IPS-NIHi11 (cell line): ENCODE measurements at regions not wholly inside any gene's neighbourhood (a gene's known extent, or its start where the extent isn't known, plus 50 kb on each side); places are given as distances from the start of the nearest gene placed in this dataset.
"Not testable (repeated sequence)": the region's sequence is repeated elsewhere in the genome, so short reads cannot be mapped to it uniquely, and the experiment has no call there.

ENCODE experiments used
- DNase-seq: peaks from one replicate; pipeline ENCODE4 v3.0.0; 2012; ENCODE audit warnings: mixed read lengths, low spot score

DNA sequence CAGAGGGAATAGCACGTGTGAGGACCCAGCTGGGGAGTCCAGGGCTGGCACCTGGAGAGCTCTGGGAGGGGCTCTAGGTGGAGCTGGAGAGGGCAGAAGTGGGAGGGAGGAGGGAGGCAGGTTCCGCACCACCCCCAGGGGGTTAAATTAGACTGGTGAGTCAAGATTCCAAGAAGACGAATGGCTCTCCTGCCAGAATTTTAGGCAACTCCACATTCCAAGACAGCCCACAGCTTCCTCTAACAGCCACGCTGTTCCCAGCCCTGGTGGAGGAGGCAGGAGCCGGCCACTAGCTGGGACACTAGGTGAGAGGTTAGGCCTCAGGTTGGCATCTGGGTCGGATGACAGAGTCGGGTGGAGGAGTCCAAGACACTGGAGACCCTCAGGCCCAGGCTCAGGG lies 60.2 kb downstream of the TFAP2C start:
- no peak for DNase-seq

DNA sequence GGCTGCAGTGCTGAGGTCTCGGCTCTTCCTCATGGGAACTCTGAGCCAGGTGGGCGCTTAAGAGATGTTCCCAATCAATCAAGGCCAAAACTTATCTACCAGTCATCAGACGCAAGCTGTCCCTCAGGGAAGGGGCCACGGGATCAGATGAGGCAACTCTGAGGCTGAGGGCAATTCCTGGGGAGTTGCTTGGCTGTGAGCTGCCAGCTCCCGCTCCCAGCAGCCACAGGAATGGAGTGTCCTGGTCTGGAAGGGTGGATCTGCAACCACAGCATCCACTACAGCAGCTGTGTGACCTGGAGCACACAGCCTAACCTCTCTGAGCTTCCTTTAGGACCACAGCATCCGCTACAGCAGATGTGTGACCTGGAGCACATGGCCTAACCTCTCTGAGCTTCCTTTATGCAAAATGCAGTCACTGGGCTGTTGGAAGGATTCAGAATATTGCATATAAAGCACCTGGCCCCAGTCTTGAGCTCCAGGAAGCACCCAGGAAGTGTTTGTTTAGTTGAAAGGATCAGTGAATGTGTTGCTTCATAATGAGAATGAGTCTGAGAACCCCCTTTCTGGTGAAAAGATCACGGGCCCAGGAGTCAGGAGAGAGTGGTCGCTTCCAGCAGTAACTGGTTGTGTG lies 60.9 kb downstream of the TFAP2C start:
- no peak for DNase-seq

DNA sequence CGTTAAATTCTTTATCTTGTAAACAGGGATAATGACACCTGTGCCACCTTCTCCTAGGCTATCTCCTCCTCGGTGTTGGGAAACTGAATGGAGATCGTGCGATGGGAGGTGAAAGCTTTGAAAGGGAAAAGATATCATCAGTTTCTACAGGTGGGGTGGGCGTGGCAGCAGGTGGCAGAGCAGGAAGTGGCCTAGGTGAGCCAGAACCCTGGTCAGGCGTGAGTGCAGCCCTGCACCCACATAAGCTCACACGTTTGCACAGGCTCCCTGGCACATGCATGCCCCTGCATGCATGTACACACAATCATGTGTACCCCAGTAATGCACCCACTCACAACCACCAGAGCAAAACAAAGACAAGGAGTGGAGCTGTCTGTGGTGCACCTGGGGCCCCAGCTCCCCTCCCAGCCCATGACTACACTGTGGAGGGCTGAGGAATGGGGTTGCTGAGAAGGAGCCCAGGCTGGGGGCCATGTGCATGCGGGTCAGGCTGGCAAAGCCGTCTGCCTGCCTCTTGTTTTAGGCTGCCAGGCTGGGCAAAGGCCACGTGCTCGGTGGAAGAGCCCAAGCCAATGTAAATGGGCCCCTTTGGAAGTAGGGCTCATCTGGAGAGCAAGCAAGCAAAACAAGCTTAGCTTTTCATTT lies 61.5 kb downstream of the TFAP2C start:
- DNase-seq = no peak

DNA sequence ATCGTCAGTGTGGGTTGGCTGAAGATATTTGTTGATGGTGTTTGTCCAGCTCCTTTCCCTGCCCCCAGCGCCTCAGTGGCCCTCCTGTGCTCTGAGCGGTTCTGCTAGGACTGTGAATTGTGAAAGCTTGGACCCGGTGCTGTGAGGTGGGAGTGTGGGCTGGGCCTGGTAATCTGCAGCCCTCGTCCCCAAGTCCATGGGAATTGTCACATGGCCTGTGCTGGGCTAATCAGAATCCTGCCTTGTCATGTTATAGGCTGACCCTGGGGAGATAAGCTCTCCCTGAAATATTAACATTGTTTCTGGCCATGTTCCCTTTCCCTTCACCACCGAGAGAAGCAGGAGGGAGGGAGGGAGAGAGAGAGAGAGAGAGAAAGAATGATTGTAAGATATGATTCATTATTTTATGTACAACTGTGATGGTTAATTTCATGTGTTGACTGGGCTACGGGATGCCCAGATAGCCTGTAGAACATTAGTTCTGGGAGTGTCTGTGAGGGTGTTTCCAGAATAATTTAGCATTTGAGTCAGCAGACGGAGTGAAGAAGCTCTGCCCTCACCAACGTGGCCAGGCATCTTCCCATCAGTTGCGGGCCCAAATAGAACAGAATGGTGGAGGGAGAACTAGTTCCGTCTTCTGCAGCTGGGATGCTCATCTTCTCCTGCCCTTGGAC lies 62.4 kb downstream of the TFAP2C start:
- no peak for DNase-seq

DNA sequence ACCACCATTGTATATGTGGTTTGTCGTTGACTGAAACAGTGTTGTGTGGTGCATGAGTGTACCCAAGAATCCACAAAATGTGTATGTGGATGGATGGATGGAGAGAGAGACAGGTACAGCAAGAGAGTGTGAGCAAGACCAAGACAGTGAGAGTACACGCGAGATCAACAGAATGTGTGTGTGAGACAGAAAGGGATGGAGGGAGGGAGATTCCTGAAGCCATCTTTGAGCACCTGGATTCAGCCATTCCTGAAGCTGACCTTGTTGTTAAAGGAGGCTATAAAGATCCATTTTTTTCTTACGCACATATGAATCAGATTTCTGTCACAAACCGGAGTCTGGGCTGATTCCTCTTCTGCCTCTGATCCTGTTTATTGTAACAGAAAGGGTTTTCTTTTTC lies 64.1 kb downstream of the TFAP2C start:
- DNase-seq = no peak

DNA sequence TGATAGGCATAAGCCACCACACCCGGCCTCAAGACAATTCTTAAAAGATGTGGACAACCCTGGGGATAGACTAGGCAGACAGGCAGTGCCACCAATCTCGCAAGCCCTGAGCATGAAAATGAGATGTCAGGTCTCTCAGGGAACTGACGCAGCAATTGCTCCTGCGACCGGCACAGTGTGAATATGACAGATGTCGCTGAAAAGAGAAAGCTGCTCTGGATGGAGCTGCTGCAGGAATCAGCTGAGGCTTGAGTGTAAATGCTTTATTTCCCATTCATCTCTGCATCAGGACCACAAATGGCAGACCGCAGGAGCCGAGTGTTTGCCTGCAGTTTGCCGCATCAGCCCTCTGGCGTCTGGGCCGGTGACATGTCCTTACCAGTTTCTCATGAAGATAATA lies 68.4 kb downstream of the TFAP2C start:
- DNase-seq = no peak

DNA sequence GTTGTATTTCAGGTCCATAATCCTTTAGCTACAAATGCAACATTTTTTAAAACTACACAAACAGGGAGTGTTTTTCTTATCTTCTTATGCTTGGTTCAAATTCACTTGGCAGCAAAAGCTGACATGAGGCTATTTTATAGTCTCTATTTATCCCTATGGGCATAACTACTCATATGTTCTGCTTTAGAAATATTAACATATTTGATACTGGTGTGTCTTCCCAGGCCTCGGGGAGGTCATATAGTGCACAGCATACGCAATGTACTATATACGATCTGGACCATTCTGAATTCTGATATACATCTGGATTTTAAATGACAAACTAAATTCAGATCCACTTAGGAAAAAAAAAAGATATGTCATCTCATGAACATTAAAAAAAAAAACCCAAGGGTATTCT lies 69.2 kb downstream of the TFAP2C start:
- no peak for DNase-seq

DNA sequence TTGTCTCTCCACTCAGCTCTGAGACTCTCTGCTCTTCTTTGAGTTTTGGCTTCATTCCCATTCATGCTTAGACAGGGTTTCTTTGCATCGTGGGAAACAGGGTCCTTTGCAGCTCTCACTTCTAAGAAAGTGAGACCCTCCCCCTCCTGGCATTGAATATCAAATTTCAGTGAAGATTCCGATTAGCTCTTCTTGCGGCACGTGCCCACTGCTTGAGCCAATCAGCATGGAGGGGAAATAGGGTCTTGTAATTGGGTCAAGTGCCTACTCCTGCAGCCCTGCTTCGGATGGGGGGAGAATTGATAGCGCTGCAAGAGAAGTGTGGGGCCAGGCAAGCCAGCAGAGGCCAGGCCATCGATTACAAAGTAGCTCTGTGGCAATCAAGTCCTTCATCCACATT lies 69.6 kb downstream of the TFAP2C start:
- no peak for DNase-seq

DNA sequence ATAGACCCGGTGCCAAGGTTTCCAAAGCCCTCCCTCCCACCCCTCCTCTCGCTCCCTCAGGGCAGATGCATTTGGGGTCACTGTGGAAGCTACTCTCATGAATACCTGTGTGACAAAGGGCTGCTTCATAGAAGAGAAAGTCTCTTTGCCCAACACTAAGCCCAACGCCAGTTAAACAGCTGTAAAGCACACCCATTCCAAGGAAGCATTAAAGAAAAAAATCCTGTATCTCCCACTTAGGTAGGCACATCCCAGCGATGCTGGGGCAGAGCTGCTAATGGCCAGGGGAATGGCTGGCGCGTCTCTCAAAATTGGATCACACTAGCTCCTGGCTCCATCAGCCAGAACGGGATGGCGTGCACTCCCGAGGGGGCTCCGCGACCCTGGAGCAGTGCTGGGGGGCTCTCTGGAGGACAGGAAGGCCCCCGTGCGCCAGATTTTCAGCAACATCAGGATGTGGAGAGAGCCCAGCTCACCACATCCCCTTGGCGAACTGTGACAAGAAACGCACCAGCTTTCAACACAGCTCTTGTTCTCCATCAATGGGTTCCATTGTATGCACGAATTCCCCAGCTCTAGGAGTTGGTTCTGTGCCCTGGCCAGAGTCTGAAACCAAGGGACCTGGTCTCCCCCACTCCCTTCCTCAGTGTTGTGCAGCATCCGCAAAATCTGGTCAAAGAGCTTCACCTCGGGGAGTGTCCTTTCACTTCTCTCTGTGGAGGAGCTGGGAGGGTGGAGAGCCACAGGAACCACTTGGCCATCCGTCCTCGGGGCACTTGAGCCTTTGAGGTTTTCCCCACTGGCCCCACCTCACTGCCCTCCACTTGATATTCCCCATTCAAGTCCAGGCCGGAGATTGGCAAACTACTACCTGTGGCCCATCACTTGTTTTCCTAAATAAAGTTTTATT lies 74.1 kb downstream of the TFAP2C start:
- DNase-seq = no peak

DNA sequence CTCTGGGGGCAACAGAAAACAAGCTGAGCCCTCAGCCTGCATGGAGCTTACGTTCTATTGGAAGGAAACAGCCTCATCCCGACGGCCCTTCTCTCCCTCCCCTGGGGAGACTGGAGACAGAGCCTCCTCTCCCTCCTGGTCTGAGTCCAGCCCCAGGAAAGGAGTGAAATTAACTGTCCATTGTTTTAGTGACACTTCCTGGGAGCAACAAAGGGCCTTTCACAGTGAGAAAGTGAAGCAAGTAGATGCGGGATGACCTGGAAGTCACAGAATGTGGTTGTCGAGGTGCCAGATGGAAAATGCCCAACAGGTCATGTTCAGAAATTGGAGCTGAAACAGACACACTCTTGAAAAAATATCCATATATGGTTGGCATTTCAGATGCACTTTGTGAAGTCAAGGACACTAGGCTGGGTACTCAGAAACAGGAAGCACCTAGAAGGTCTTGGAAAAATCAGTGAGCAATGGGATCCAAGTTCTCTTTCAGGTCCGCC lies 77.8 kb downstream of the TFAP2C start:
- no peak for DNase-seq

DNA sequence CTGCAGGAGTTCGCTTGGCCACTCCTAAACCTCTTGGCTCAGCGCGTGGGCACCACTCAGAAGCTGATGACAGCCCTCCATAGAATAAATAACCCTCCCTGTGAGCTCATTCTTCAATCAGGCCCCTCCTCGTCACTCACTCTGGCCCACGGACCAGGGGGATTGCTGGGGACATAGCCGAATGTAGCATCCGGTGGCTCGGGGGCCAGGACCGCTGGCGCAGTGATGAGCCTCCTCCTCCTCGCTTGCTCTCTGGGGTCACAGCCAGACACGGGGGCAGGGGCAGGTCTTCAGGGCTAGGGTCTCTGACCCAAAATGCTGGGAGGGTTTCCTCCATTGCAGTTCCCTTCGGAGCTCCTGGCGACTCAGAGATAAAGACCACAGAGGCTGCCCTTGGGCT lies 79.9 kb downstream of the TFAP2C start:
- DNase-seq = no peak

DNA sequence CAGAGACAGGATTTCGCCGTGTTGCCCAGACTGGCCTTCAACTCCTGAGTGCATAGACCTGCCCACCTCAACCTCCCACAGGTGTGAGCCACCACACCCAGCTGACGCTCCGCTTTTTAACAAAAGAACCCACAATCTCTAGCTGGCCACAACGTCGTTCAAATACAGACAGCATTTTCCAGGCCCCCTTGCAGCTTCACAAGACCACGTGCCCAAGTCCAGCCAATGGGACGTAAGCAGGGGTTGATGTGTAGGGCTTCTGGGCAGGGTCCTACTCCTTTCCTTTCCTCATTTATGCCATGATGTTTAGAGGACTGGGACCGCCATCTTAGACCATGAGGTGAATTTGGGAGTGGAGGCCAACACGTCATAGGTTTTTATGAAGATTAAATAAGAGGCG lies 81.0 kb downstream of the TFAP2C start:
- no peak for DNase-seq

DNA sequence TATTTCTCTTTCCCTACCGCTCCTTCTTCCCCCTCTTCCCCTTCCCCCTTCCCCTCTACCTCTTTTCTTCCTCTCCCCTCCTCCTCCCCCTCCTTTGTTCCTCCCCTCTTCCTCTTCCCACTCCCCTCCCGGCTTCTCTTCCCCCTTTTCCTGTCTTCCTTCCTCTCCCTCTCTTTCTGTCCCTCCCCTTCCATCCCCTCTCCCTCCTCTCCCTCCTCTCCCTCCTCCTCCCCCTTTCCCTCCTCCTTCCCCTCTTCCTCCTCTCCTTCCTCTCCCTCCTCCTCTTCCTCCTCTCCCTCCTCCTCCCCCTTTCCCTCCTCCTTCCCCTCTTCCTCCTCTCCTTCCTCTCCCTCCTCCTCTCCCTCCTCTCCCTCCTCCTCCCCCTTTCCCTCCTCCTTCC lies 81.5 kb downstream of the TFAP2C start:
- DNase-seq = not testable (repeated sequence)

DNA sequence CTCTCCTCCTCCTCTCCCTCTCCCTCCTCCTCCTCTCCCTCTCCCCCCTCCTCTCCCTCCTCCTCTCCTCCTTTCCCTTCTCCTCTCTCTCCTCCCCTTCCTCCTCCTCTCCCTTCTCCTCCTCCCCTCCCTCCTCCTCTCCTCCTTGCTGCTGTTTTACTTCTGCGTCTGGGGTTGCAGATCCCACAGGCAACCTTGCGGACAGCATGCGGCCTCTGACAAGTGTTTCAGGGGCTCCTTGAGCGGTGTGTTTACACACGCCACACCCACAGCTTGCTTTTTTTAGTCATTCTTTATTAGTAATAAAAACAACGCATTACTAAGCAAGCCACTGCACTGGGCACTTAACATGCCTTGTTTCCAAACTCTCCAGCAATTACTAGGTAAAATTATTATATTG lies 81.9 kb downstream of the TFAP2C start:
- no peak for DNase-seq

DNA sequence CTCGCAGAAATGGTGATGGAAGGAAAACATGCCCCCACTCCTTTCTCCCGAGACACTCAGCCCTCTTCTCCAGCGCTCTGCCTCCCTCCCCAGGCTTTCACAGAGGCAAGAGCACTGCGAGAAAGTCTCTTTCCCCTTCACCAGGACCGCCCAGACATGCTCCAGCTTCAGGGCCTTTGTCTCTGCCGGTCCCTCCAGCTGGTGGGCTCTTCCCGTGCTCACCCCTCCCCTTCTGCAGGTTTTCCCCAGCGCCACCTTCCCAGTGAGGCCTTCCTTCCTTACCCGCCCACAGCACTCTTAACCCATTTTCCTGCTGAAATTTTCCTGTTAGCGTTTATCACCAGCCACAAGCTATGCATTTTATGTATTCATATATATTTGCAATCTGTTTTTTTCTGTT lies 86.2 kb downstream of the TFAP2C start:
- no peak for DNase-seq

DNA sequence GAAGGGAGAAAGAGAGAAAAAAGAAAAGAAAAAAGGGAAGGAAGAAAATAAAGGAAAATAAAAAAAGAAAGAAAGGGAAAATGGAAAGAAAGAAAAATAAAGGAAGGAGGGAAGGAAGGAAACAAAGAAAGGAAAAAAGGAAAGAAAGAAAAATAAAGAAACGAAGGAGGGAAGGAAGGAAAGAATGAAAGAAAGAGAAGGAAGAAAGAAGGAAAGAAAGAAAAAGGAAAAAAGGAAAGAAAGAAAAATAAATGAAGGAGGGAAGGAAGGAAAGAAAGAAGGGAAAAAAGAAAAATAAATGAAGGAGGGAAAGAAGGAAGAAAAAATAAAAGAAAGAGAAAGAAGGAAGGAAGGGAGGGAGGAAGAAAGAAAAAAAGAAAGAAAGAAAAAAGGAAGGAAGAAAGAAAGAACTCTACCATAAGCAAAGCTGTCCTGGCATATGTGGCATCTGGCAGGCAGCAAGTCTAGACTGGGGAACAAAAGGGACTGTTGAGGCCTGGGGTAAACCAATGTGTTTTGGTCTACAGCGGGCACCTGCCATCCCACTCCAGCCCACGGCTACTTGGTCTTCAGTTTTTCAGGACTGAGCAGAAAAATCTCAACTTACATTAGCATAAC lies 86.9 kb downstream of the TFAP2C start:
- no peak for DNase-seq

DNA sequence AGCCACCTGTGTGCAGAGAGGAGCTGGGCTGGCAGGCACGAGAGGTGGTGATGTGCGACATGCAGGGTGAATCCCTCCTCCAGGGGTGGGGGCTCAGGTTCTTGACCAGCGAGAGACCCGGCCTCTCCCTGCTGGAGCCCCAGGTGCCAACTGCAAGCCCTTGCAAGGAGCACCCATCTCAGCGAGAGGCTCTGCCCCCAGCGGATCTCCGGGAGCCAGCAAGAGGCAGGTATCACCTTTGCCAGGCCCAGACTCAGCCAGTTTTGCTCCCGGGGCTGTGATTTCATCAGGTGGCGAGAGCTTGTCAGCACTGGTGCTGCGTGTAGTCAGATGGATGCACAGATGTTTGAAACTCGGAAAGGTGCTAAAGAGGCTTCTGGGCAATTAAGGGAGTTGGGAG lies 87.7 kb downstream of the TFAP2C start:
- DNase-seq = no peak

DNA sequence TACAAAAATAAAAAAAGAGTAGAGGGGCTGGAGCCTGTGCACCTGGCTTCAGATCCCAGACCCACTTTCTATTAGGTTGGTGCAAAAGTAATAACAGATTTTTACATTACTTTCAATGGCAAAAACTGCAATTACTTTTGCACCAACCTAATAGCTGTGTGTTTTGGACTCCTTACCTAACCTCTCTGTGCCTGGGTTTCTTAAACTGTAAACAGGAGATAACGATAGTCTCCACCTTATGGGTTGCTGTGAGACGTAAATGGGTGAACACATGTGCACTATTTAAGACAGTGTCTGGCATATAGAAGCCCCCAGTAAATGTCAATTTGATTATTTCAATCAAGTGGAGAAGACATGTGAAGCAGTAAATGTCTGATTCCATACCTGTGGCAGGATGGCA lies 89.7 kb downstream of the TFAP2C start:
- DNase-seq = no peak

DNA sequence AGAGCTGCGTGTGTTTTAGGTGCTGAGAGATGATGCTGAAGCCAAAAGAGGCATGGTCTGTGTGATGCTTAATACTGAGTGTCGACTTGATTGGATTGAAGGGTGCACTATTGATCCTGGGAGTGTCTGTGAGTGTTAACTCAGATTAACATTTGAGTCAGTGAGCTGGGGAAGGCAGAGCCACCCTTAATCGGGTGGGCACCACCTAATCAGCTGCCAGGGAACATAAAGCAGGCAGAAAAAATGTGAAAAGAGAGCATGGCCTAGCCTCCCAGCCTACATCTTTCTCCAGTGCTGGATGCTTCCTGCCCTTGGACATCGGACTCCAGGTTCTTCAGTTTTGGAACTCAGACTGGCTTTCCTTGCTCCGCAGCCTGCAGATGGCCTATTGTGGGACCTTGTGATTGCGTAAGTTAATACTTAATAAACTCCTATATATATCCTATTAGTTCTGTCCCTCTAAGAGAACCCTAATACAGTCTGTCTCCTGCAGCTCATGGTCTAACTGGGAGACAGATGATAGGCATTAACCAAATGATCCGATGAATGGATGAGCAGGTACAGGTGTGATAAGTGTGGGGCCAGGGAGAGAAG lies 91.6 kb downstream of the TFAP2C start:
- DNase-seq = no peak

DNA sequence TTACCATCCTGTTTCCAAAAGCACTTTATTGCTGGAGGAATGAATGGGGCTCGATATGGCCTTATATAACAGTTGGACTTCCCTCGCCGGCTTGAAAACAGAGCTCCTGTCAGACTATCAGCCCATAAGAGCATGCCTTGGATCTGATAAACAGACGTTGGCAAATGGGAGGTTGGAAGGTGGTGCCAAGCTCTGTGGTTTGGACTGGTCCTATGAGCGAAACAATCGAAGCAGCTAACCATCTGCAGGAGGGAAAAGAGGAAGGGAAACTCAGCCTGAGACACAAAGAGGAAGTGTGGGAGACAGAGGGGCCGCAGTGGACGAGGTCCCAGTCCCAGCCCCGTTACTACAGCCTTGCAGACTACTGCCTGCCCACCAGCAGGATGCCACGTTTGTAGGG lies 92.9 kb downstream of the TFAP2C start:
- no peak for DNase-seq

DNA sequence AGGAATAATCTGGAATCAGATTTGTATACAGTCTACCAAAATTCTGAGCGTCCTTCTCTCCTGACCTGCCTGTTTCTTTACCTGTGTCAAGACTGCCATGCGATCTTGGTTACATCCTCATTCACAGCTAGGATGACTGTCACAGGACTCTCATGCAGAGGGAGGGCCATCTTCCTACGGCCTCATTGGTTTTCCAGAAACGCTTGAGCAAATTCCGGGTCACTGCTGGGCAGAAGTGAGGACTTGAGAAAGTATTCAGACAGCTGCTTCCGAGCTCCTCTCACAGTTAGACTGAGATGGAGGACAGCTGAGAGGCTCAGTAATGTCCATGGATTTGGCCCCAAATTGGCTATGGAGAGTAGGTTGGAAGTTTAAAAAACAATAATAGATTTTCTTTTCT lies 94.2 kb downstream of the TFAP2C start:
- no peak for DNase-seq
